CD4-positive, alpha-beta T cell (primary cell): ENCODE measurements at regions not wholly inside any gene's neighbourhood (a gene's known extent, or its start where the extent isn't known, plus 50 kb on each side); places are given as distances from the start of the nearest gene placed in this dataset.

Source experiments
- ATAC-seq: fragments of 200-7000 bp; cut with Tn5 transposase; one replicate; pipeline ENCODE4 v1.10.0; 2022; ENCODE audit warnings: mild to moderate bottlenecking; ENCODE audit not compliant: poor library complexity
- CTCF ChIA-PET: fragments of 350-600 bp; sonication (Branson Sonifier 250); formaldehyde crosslinking; loops from one replicate; lab custom pipeline; 2021; ENCODE audit warnings: antibody characterized with exemption, inconsistent platforms; lab: Charles Lee
- POLR2A ChIA-PET: fragments of 350-600 bp; sonication (Branson Sonifier 250); formaldehyde crosslinking; loops from one replicate; lab custom pipeline; 2021; ENCODE audit warnings: antibody characterized with exemption, inconsistent platforms; lab: Charles Lee
- DNase-seq, 14 experiments: peaks; one replicate each; pipeline ENCODE4 v3.0.0-alpha.2; 2013 to 2020; ENCODE audit warnings: mixed read lengths in 2 of 14
- H3K27ac ChIP-seq, 2 donors: one replicate each; pipeline versions ENCODE4 v1.5.1 to v1.7.0; 2013; ENCODE audit warnings: low read length in 2 of 2, low read depth in 1 of 2, mild to moderate bottlenecking in 1 of 2
- H3K27me3 ChIP-seq, 2 experiments: 1 replicate in 1 of 2; 2 replicates in 1 of 2; pipeline versions ENCODE4 v1.6.1 to v1.7.0; 2013; ENCODE audit warnings: low read length in 2 of 2, control low read depth in 1 of 2, mild to moderate bottlenecking in 1 of 2, moderate library complexity in 1 of 2; ENCODE audit not compliant: insufficient read depth in 2 of 2, control insufficient read depth in 1 of 2
- H3K36me3 ChIP-seq: one replicate; pipeline ENCODE4 v1.6.1; 2013; ENCODE audit warnings: low read length, control low read depth; ENCODE audit not compliant: insufficient read depth
- H3K4me1 ChIP-seq: one replicate; pipeline ENCODE4 v1.6.1; 2013; ENCODE audit warnings: low read length, control low read depth; ENCODE audit not compliant: insufficient read depth
- H3K4me3 ChIP-seq: one replicate; pipeline ENCODE4 v1.5.1; 2013; ENCODE audit warnings: mild to moderate bottlenecking, low read length, moderate library complexity
- H3K9me3 ChIP-seq, 2 experiments: 1 replicate in 1 of 2; 2 replicates in 1 of 2; pipeline versions ENCODE4 v1.6.1 to v1.7.0; 2013; ENCODE audit warnings: low read length in 2 of 2, mild to moderate bottlenecking in 2 of 2, control low read depth in 1 of 2, moderate library complexity in 1 of 2; ENCODE audit not compliant: control insufficient read depth in 1 of 2, insufficient read depth in 1 of 2
- H3K27ac Mint-ChIP-seq: one replicate; pipeline ENCODE4 v1.8.0; 2020; ENCODE audit warnings: mixed read lengths
- H3K27me3 Mint-ChIP-seq: one replicate; pipeline ENCODE4 v1.8.0; 2021; ENCODE audit warnings: mixed read lengths
- H3K36me3 Mint-ChIP-seq: one replicate; pipeline ENCODE4 v1.8.0; 2021; ENCODE audit warnings: low read depth, mixed read lengths
- H3K4me1 Mint-ChIP-seq: one replicate; pipeline ENCODE4 v1.8.0; 2021; ENCODE audit warnings: low read depth, mixed read lengths
- H3K4me3 Mint-ChIP-seq: one replicate; pipeline ENCODE4 v1.8.0; 2020; ENCODE audit warnings: mild to moderate bottlenecking, mixed read lengths
- H3K9me3 Mint-ChIP-seq: one replicate; pipeline ENCODE4 v1.8.0; 2020; ENCODE audit warnings: mixed read lengths
- CTCF ChIP-seq: fragments of 200-600 bp; IDR thresholded peaks from one replicate; pipeline ENCODE4 v1.8.0; 2022; ENCODE audit warnings: antibody characterized with exemption, mild to moderate bottlenecking
- intact Hi-C, 2 experiments: fragments of 100-400 bp; cut with DNase I in 1 of 2; cut with micrococcal nuclease in 1 of 2; formaldehyde crosslinking; loops; one replicate each; pipeline versions ENCODE4 v1.15.1 to v1.9.0; 2023 to 2025; cut with DNase I, micrococcal nuclease

- intact Hi-C loops: no loop called here
- CTCF ChIA-PET: no interaction called here
These were observed 616.7 kb downstream of the GALR1 start for GRCh38 chr18:77866351-77866750.

GRCh38 chr18:77870199-77870598 is 620.6 kb downstream of the GALR1 start:
- H3K9me3 ChIP-seq: peaks cover 0 to 20% of the 10 kb centered on the region in 2 experiments
- H3K36me3 Mint-ChIP-seq: no peaks in the 10 kb centered on the region
- no peak for ATAC-seq

More at GRCh38 chr18:77866351-77866750, 616.7 kb downstream of the GALR1 start:
- TF ChIP-seq CTCF: no peak
- no peaks in the 10 kb centered on the region for H3K36me3 ChIP-seq
- Mint-ChIP-seq H3K27ac (no peak overlapping the region), H3K4me1 (no peaks in the 10 kb centered on the region), H3K36me3 (no peaks in the 10 kb centered on the region), H3K9me3 (no peaks in the 10 kb centered on the region), H3K27me3 (peaks cover 3% of the 10 kb centered on the region), H3K4me3 (no peak overlapping the region)
- H3K9me3 ChIP-seq: peaks cover 0 to 20% of the 10 kb centered on the region in 2 experiments
- H3K27me3 ChIP-seq: no peaks in the 10 kb centered on the region
- no peaks in the 10 kb centered on the region for H3K4me1 ChIP-seq
- no peak overlapping the region for H3K27ac ChIP-seq
- no peak for DNase-seq
- H3K4me3 ChIP-seq: no peak overlapping the region
- no peak for ATAC-seq
- POLR2A ChIA-PET: no interaction called here

DNA sequence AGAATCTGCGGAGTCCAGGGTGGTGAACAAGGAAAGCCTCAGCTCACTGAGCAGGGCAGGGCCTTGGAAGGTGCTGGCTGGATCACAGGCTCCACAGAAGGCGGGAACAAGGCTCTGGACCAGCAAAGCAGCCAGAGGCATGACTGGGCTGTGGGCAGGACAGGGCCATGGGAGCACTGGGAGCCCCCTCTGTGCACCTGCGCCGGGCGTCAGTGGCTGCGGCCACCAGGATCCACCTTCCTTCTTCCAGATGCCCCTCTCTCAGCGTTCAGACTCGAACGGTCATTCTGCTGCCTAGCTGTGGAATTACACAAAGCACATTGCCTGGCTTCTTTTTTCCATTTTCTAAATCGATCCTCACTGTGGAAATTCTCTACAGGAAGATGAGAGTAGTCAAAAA is 621.2 kb downstream of the GALR1 start:
- Mint-ChIP-seq H3K27me3 (peaks cover 18% of the 10 kb centered on the region), H3K36me3 (no peaks in the 10 kb centered on the region), H3K4me1 (no peaks in the 10 kb centered on the region), H3K27ac (no peak overlapping the region), H3K4me3 (no peak overlapping the region), H3K9me3 (no peaks in the 10 kb centered on the region)
- intact Hi-C loops: no loop called here
- Histone ChIP-seq H3K36me3 (no peaks in the 10 kb centered on the region), H3K4me1 (no peaks in the 10 kb centered on the region), H3K27ac (no peak overlapping the region), H3K27me3 (no peaks in the 10 kb centered on the region), H3K4me3 (no peak overlapping the region), H3K9me3 (peaks cover 0 to 15% of the 10 kb centered on the region in 2 experiments)
- POLR2A ChIA-PET: no interaction called here
- ATAC-seq: no peak
- no peak for DNase-seq
- CTCF ChIA-PET: no interaction called here
- no peak for TF ChIP-seq CTCF

More at GRCh38 chr18:77870199-77870598, 620.6 kb downstream of the GALR1 start:
- H3K27me3 Mint-ChIP-seq: peaks cover 18% of the 10 kb centered on the region
- intact Hi-C loops: no loop called here
- no peaks in the 10 kb centered on the region for H3K4me1 Mint-ChIP-seq
- H3K36me3 ChIP-seq: no peaks in the 10 kb centered on the region
- no peak for DNase-seq
- no peak for TF ChIP-seq CTCF
- ChIA-PET CTCF (no interaction called here), POLR2A (no interaction called here)
- H3K27ac Mint-ChIP-seq: no peak overlapping the region
- H3K27ac ChIP-seq: no peak overlapping the region
- H3K4me3 ChIP-seq: no peak overlapping the region
- no peaks in the 10 kb centered on the region for H3K4me1 ChIP-seq
- no peak overlapping the region for H3K4me3 Mint-ChIP-seq
- no peaks in the 10 kb centered on the region for H3K9me3 Mint-ChIP-seq
- H3K27me3 ChIP-seq: no peaks in the 10 kb centered on the region
